HCT116 (cell line): ENCODE measurements at regions not wholly inside any gene's neighbourhood (a gene's known extent, or its start where the extent isn't known, plus 50 kb on each side); places are given as distances from the start of the nearest gene placed in this dataset.

Experiments
- ATAC-seq: fragments of 200-7000 bp; cut with Tn5 transposase; 2 replicates; pipeline ENCODE4 v1.9.1; 2020; ENCODE audit warnings: mild to moderate bottlenecking, moderate library complexity
- BruUV-seq: library from RNA; stranded (reverse); fragments of 400-500 nt; replicated peaks from 2 replicates; lab custom pipeline; 2021; lab: Mats Ljungman, UMichigan
- CTCF ChIA-PET: fragments of 300-600 bp; sonication (Branson Sonifier 250); formaldehyde crosslinking; loops from one replicate; lab custom pipeline; 2021; ENCODE audit warnings: antibody characterized with exemption; lab: Charles Lee
- POLR2A ChIA-PET: fragments of 300-600, 350-600 bp; sonication (Branson Sonifier 250); formaldehyde crosslinking; loops from one replicate; lab custom pipeline; 2021; ENCODE audit warnings: antibody characterized with exemption; lab: Charles Lee
- RAD21 ChIA-PET, 2 experiments: fragments of 300-600 bp; sonication (Branson Sonifier 250); formaldehyde crosslinking; loops; one replicate each; lab custom pipeline; 2023; ENCODE audit warnings: low total read pairs in 2 of 2; ENCODE audit not compliant: uncharacterized antibody in 2 of 2, unreplicated experiment in 2 of 2, low non-redundant PET in 1 of 2; lab: Charles Lee
- DNase-seq: peaks from one replicate; pipeline ENCODE4 v3.0.0-alpha.2; 2010; ENCODE audit warnings: low read depth, low spot score
- H2AFZ ChIP-seq: fragments of 200-600 bp; shearing (Covaris generic), sonication (generic); 2 replicates; pipeline ENCODE4 v1.6.1; 2017; ENCODE audit warnings: low read depth, mixed run types, mixed read lengths, antibody characterized with exemption, low read length; ENCODE audit not compliant: poor library complexity, severe bottlenecking
- H3K27ac ChIP-seq: 2 replicates; pipeline ENCODE4 v1.5.1; 2012; ENCODE audit warnings: low read depth, low read length
- H3K27me3 ChIP-seq: fragments of 200-600 bp; sonication (generic); 2 replicates; pipeline ENCODE4 v1.6.1; 2016; ENCODE audit warnings: mixed run types, low read length, mixed read lengths; ENCODE audit not compliant: insufficient read depth
- H3K36me3 ChIP-seq, 2 experiments: fragments of 200-500 bp in 1 of 2; fragments of 200-600 bp in 1 of 2; sonication (Bioruptor generic) in 1 of 2; sonication (generic) in 1 of 2; 2 replicates each; pipeline versions ENCODE4 v1.5.1 to v1.6.1; 2014 to 2016; ENCODE audit warnings: low read length in 2 of 2, inconsistent platforms in 1 of 2, mixed read lengths in 1 of 2, mixed run types in 1 of 2; ENCODE audit not compliant: insufficient read depth in 2 of 2, control insufficient read depth in 1 of 2
- H3K4me1 ChIP-seq, 2 experiments: fragments of 200-600 bp in 1 of 2; sonication (generic) in 1 of 2; 2 replicates each; pipeline versions ENCODE4 v1.5.1 to v1.6.1; 2012 to 2017; ENCODE audit warnings: low read length in 2 of 2, inconsistent platforms in 1 of 2, mild to moderate bottlenecking in 1 of 2, mixed read lengths in 1 of 2, mixed run types in 1 of 2, moderate library complexity in 1 of 2; ENCODE audit not compliant: insufficient read depth in 2 of 2, control insufficient read depth in 1 of 2
- H3K4me2 ChIP-seq: fragments of 200-600 bp; sonication (generic); 2 replicates; pipeline ENCODE4 v1.6.1; 2017; ENCODE audit warnings: mixed run types, low read length, mixed read lengths
- H3K4me3 ChIP-seq, 2 experiments: fragments of 200-600 bp in 1 of 2; sonication (generic) in 1 of 2; replicated peaks in 1 of 2; 2 replicates each; pipeline ENCODE4 v1.5.1; 2011 to 2016; ENCODE audit warnings: low read length in 2 of 2, control low read depth in 1 of 2, low read depth in 1 of 2, mild to moderate bottlenecking in 1 of 2, mixed read lengths in 1 of 2, mixed run types in 1 of 2
- H3K79me2 ChIP-seq: fragments of 200-600 bp; sonication (generic); 2 replicates; pipeline ENCODE4 v1.6.1; 2017; ENCODE audit warnings: mild to moderate bottlenecking, mixed run types, low read length, moderate library complexity, mixed read lengths; ENCODE audit not compliant: insufficient read depth
- H3K9ac ChIP-seq: fragments of 200-600 bp; sonication (generic); 2 replicates; pipeline ENCODE4 v1.6.1; 2016; ENCODE audit warnings: low read length, mixed read lengths
- H3K9me2 ChIP-seq: fragments of 200-600 bp; sonication (generic), shearing (Covaris generic); 2 replicates; pipeline ENCODE4 v1.6.1; 2017; ENCODE audit warnings: mixed run types, mild to moderate bottlenecking, moderate library complexity; ENCODE audit not compliant: insufficient read depth
- H3K9me3 ChIP-seq, 2 experiments: fragments of 200-500 bp in 1 of 2; fragments of 200-600 bp in 1 of 2; sonication (Bioruptor generic) in 1 of 2; sonication (generic) in 1 of 2; 2 replicates each; pipeline ENCODE4 v1.6.1; 2014 to 2017; ENCODE audit warnings: low read length in 2 of 2, mixed read lengths in 2 of 2, inconsistent platforms in 1 of 2, low read depth in 1 of 2, mild to moderate bottlenecking in 1 of 2, mixed run types in 1 of 2, moderate library complexity in 1 of 2; ENCODE audit not compliant: control insufficient read depth in 1 of 2, insufficient read depth in 1 of 2
- H4K20me1 ChIP-seq: fragments of 200-600 bp; sonication (generic), shearing (Covaris generic); 2 replicates; pipeline ENCODE4 v1.6.1; 2017; ENCODE audit warnings: mixed run types, mild to moderate bottlenecking, moderate library complexity; ENCODE audit not compliant: insufficient read depth
- ELF1 ChIP-seq: IDR thresholded peaks from 2 replicates; pipeline ENCODE4 v1.6.1; 2012; ENCODE audit warnings: low read depth, borderline replicate concordance
- FOSL1 ChIP-seq: IDR thresholded peaks from 2 replicates; pipeline ENCODE4 v1.6.1; 2012; ENCODE audit warnings: low read depth
- POLR2A ChIP-seq: IDR thresholded peaks from 2 replicates; pipeline ENCODE4 v1.7.0; 2011; ENCODE audit warnings: borderline replicate concordance; ENCODE audit not compliant: insufficient read depth, insufficient read length; ENCODE audit errors: extremely low read depth
- POLR2AphosphoS5 ChIP-seq: IDR thresholded peaks from 2 replicates; pipeline ENCODE4 v1.6.1; 2011; ENCODE audit warnings: mild to moderate bottlenecking, low read depth, low read length, moderate library complexity
- SRF ChIP-seq: IDR thresholded peaks from 2 replicates; pipeline ENCODE4 v1.6.1; 2012; ENCODE audit warnings: low read depth
- TCF7L2 ChIP-seq: IDR thresholded peaks from 2 replicates; pipeline ENCODE4 v1.7.0; 2011; ENCODE audit warnings: borderline replicate concordance, inconsistent platforms; ENCODE audit not compliant: insufficient read depth, insufficient read length; ENCODE audit errors: extremely low read depth
- YY1 ChIP-seq: IDR thresholded peaks from 2 replicates; pipeline ENCODE4 v1.6.1; 2011; ENCODE audit warnings: low read length, low read depth, moderate library complexity, mild to moderate bottlenecking; ENCODE audit not compliant: insufficient replicate concordance; ENCODE audit errors: extremely low read depth
- ZBTB33 ChIP-seq: IDR thresholded peaks from 2 replicates; pipeline ENCODE4 v1.6.1; 2011; ENCODE audit warnings: mild to moderate bottlenecking, low read length, moderate library complexity; ENCODE audit not compliant: insufficient replicate concordance; ENCODE audit errors: extremely low read depth
- ZFX ChIP-seq: fragments of 450-650 bp; IDR thresholded peaks from 2 replicates; pipeline ENCODE4 v1.6.1; 2017
- ZNF274 ChIP-seq: fragments of 200-500 bp; sonication (Bioruptor generic); IDR thresholded peaks from 2 replicates; pipeline ENCODE4 v1.6.1; 2014; ENCODE audit warnings: mild to moderate bottlenecking, low read depth, low read length, inconsistent platforms
- intact Hi-C: fragments of 100-400 bp; cut with micrococcal nuclease; formaldehyde crosslinking; loops from 2 replicates; pipeline ENCODE4 v1.10.0; 2022
- TF ChIP-seq, protein P1 (sequence below): IDR thresholded peaks from 2 replicates; pipeline ENCODE4 v1.6.1; 2012; ENCODE audit warnings: low read depth
- TF ChIP-seq, protein P2 (sequence below), 3 experiments: fragments of 200-600 bp in 1 of 3; sonication (generic) in 1 of 3; IDR thresholded peaks in 2 of 3; conservative IDR thresholded peaks in 1 of 3; 2 replicates each; pipeline ENCODE4 v1.5.1; 2012 to 2017; ENCODE audit warnings: low read depth in 2 of 3, low read length in 2 of 3, antibody characterized with exemption in 1 of 3, borderline replicate concordance in 1 of 3, control low read depth in 1 of 3, mild to moderate bottlenecking in 1 of 3, mixed read lengths in 1 of 3, mixed run types in 1 of 3, moderate library complexity in 1 of 3; ENCODE audit not compliant: insufficient read depth in 1 of 3

DNA sequence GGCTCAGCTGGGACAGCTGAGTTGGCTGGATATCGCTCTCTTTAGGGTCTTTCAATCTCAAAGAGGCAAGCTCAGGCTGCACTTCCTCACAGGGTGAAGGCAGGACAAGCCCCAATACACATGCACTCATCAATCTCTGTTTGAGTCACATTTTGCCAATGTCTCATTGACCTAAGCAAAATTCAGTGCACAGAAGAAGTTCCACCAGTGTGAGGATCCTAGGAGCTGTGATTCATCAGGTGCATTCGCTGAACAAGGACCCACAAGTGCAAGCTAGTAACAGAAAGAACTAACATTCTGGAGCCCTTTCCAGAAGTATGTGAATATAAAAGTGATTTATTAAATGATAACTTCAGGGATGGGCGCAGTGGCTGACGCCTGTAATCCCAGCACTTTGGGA is 477.2 kb downstream of the GPAM start (continued):
- TF ChIP-seq, protein P1, sequence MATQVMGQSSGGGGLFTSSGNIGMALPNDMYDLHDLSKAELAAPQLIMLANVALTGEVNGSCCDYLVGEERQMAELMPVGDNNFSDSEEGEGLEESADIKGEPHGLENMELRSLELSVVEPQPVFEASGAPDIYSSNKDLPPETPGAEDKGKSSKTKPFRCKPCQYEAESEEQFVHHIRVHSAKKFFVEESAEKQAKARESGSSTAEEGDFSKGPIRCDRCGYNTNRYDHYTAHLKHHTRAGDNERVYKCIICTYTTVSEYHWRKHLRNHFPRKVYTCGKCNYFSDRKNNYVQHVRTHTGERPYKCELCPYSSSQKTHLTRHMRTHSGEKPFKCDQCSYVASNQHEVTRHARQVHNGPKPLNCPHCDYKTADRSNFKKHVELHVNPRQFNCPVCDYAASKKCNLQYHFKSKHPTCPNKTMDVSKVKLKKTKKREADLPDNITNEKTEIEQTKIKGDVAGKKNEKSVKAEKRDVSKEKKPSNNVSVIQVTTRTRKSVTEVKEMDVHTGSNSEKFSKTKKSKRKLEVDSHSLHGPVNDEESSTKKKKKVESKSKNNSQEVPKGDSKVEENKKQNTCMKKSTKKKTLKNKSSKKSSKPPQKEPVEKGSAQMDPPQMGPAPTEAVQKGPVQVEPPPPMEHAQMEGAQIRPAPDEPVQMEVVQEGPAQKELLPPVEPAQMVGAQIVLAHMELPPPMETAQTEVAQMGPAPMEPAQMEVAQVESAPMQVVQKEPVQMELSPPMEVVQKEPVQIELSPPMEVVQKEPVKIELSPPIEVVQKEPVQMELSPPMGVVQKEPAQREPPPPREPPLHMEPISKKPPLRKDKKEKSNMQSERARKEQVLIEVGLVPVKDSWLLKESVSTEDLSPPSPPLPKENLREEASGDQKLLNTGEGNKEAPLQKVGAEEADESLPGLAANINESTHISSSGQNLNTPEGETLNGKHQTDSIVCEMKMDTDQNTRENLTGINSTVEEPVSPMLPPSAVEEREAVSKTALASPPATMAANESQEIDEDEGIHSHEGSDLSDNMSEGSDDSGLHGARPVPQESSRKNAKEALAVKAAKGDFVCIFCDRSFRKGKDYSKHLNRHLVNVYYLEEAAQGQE, result no peak
- TF ChIP-seq FOSL1 (no peak), TCF7L2 (no peak), ZFX (no peak), ZBTB33 (no peak)

- Histone ChIP-seq H3K27me3 (no peaks in the 10 kb centered on the region), H3K4me1 (no peaks in the 10 kb centered on the region), H3K9ac (no peak overlapping the region), H4K20me1 (no peaks in the 10 kb centered on the region), H3K9me2 (no peaks in the 10 kb centered on the region), H3K9me3 (no peaks in the 10 kb centered on the region), H3K36me3 (no peaks in the 10 kb centered on the region), H3K4me2 (no peak overlapping the region), H2AFZ (no peak overlapping the region), H3K4me3 (no peak overlapping the region), H3K79me2 (no peaks in the 10 kb centered on the region), H3K27ac (no peak overlapping the region)
- ChIA-PET RAD21 (no interaction called here), CTCF (no interaction called here), POLR2A (no interaction called here)
- intact Hi-C loops, result no loop called here
- DNase-seq, result no peak
- BruUV-seq, result no TSS peak
- ATAC-seq, result no peak
- TF ChIP-seq YY1 (no peak), ELF1 (no peak), FOSL1 (no peak), ZNF274 (no peak), POLR2A (no peak), SRF (no peak), POLR2AphosphoS5 (no peak), TCF7L2 (no peak)
- TF ChIP-seq, protein P2, sequence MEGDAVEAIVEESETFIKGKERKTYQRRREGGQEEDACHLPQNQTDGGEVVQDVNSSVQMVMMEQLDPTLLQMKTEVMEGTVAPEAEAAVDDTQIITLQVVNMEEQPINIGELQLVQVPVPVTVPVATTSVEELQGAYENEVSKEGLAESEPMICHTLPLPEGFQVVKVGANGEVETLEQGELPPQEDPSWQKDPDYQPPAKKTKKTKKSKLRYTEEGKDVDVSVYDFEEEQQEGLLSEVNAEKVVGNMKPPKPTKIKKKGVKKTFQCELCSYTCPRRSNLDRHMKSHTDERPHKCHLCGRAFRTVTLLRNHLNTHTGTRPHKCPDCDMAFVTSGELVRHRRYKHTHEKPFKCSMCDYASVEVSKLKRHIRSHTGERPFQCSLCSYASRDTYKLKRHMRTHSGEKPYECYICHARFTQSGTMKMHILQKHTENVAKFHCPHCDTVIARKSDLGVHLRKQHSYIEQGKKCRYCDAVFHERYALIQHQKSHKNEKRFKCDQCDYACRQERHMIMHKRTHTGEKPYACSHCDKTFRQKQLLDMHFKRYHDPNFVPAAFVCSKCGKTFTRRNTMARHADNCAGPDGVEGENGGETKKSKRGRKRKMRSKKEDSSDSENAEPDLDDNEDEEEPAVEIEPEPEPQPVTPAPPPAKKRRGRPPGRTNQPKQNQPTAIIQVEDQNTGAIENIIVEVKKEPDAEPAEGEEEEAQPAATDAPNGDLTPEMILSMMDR (IDR thresholded peaks at IDR 0.05 in 2 of 3, conservative IDR thresholded peaks at IDR 0.05 in 1 of 3; ENCODE audit: borderline replicate concordance in 1 of 3, insufficient read depth in 1 of 3, low read depth in 2 of 3, low read length in 2 of 3), result no peak
- TF ChIP-seq, protein P1, result no peak
These were observed 476.5 kb downstream of the GPAM start for GRCh38 chr10:111707076-111707475.
